IMR-90 (cell line): ENCODE measurements at regions not wholly inside any gene's neighbourhood (a gene's known extent, or its start where the extent isn't known, plus 50 kb on each side); places are given as distances from the start of the nearest gene placed in this dataset.

ENCODE experiments used
- ATAC-seq: fragments of 200-7000 bp; cut with Tn5 transposase; 2 replicates; pipeline ENCODE4 v1.9.1; 2020; ENCODE audit warnings: low read depth, mild to moderate bottlenecking, moderate library complexity
- BruUV-seq: library from RNA; stranded (reverse); fragments of 400-500 nt; replicated peaks from 2 replicates; lab custom pipeline; 2021; lab: Mats Ljungman, UMichigan
- CTCF ChIA-PET: fragments of 300-600 bp; formaldehyde crosslinking; extraction: SDS; loops from one replicate; lab custom pipeline; 2021; ENCODE audit warnings: antibody characterized with exemption; lab: Yijun Ruan, JAX
- POLR2A ChIA-PET: fragments of 300-600 bp; sonication (Branson Sonifier 250); formaldehyde crosslinking; loops from one replicate; lab custom pipeline; 2022; ENCODE audit warnings: antibody characterized with exemption; ENCODE audit not compliant: unreplicated experiment; lab: Charles Lee
- DNase-seq: peaks from one replicate; pipeline ENCODE4 v3.0.0; 2013
- H2AFZ ChIP-seq: replicated peaks from 2 replicates; pipeline ENCODE3; 2013; ENCODE audit warnings: low read length, mild to moderate bottlenecking; ENCODE audit not compliant: poor library complexity
- H2AK5ac ChIP-seq: 2 replicates; pipeline ENCODE4 v1.6.1; 2013; ENCODE audit warnings: low read depth, low read length, inconsistent platforms
- H2AK9ac ChIP-seq: replicated peaks from 2 replicates; pipeline ENCODE3; 2013; ENCODE audit warnings: mild to moderate bottlenecking, low read depth, low read length, moderate library complexity; ENCODE audit not compliant: poor library complexity
- H2BK120ac ChIP-seq: 2 replicates; pipeline ENCODE4 v1.6.1; 2013; ENCODE audit warnings: low read depth, low read length, inconsistent platforms
- H2BK15ac ChIP-seq: 3 replicates; pipeline ENCODE4 v1.6.1; 2013; ENCODE audit warnings: low read depth, low read length, inconsistent platforms
- H2BK20ac ChIP-seq: 2 replicates; pipeline ENCODE4 v1.6.1; 2013; ENCODE audit warnings: low read depth, mild to moderate bottlenecking, inconsistent platforms, low read length, moderate library complexity
- H2BK5ac ChIP-seq: 2 replicates; pipeline ENCODE4 v1.6.1; 2013; ENCODE audit warnings: mild to moderate bottlenecking, low read depth, low read length, inconsistent platforms; ENCODE audit not compliant: poor library complexity, severe bottlenecking
- H3K14ac ChIP-seq: replicated peaks from 2 replicates; pipeline ENCODE4 v1.6.1; 2013; ENCODE audit warnings: low read depth, low read length, inconsistent platforms
- H3K18ac ChIP-seq: 2 replicates; pipeline ENCODE4 v1.6.1; 2013; ENCODE audit warnings: low read depth, low read length, control low read depth
- H3K23ac ChIP-seq: 2 replicates; pipeline ENCODE4 v1.6.1; 2013; ENCODE audit warnings: low read depth, low read length, inconsistent platforms
- H3K27ac ChIP-seq: 2 replicates; pipeline ENCODE4 v1.5.1; 2013; ENCODE audit warnings: mild to moderate bottlenecking, control low read depth, low read length; ENCODE audit not compliant: insufficient read depth
- H3K27me3 ChIP-seq: 2 replicates; pipeline ENCODE4 v1.6.1; 2013; ENCODE audit warnings: low read length; ENCODE audit not compliant: control insufficient read depth, insufficient read depth
- H3K36me3 ChIP-seq: 2 replicates; pipeline ENCODE4 v1.6.1; 2013; ENCODE audit warnings: low read length, mixed read lengths; ENCODE audit not compliant: control insufficient read depth, insufficient read depth
- H3K4ac ChIP-seq: 2 replicates; pipeline ENCODE4 v1.6.1; 2013; ENCODE audit warnings: low read depth, low read length, inconsistent platforms
- H3K4me1 ChIP-seq: 2 replicates; pipeline ENCODE4 v1.6.1; 2013; ENCODE audit warnings: low read length, mixed read lengths; ENCODE audit not compliant: control insufficient read depth, insufficient read depth
- H3K4me2 ChIP-seq: 2 replicates; pipeline ENCODE4 v1.6.1; 2013; ENCODE audit warnings: low read depth, mild to moderate bottlenecking, control low read depth, low read length, moderate library complexity
- H3K4me3 ChIP-seq: 2 replicates; pipeline ENCODE4 v1.5.1; 2013; ENCODE audit warnings: low read depth, mild to moderate bottlenecking, control low read depth, low read length, moderate library complexity; ENCODE audit not compliant: insufficient read depth
- H3K56ac ChIP-seq: 2 replicates; pipeline ENCODE4 v1.6.1; 2013; ENCODE audit warnings: low read length, inconsistent platforms; ENCODE audit not compliant: insufficient read depth; ENCODE audit errors: extremely low read depth
- H3K79me1 ChIP-seq, 2 experiments: 2 replicates each; pipeline ENCODE4 v1.6.1; 2013; ENCODE audit warnings: low read length in 2 of 2, inconsistent platforms in 1 of 2, low read depth in 1 of 2
- H3K9ac ChIP-seq: 2 replicates; pipeline ENCODE4 v1.6.1; 2013; ENCODE audit warnings: low read depth, low read length, control low read depth
- H3K9me1 ChIP-seq: 2 replicates; pipeline ENCODE4 v1.6.1; 2013; ENCODE audit warnings: low read length, inconsistent platforms; ENCODE audit not compliant: insufficient read depth
- H3K9me3 ChIP-seq: 2 replicates; pipeline ENCODE4 v1.6.1; 2013; ENCODE audit warnings: low read length; ENCODE audit not compliant: control insufficient read depth, insufficient read depth
- H4K20me1 ChIP-seq: 2 replicates; pipeline ENCODE4 v1.6.1; 2013; ENCODE audit warnings: low read length, inconsistent platforms; ENCODE audit not compliant: insufficient read depth
- H4K5ac ChIP-seq: 2 replicates; pipeline ENCODE4 v1.6.1; 2013; ENCODE audit warnings: mild to moderate bottlenecking, low read depth, low read length, control low read depth
- H4K8ac ChIP-seq, 2 experiments: 2 replicates each; pipeline ENCODE4 v1.6.1; 2013; ENCODE audit warnings: low read depth in 2 of 2, low read length in 2 of 2, control low read depth in 1 of 2, inconsistent platforms in 1 of 2
- H4K91ac ChIP-seq: 2 replicates; pipeline ENCODE4 v1.6.1; 2013; ENCODE audit warnings: low read depth, low read length, inconsistent platforms; ENCODE audit not compliant: insufficient read depth
- CEBPB ChIP-seq: IDR thresholded peaks from 2 replicates; pipeline ENCODE4 v1.6.1; 2012; ENCODE audit warnings: low read depth, low read length, improper control_type of control experiment
- CHD1 ChIP-seq: IDR thresholded peaks from 2 replicates; pipeline ENCODE4 v1.6.1; 2012; ENCODE audit warnings: low read depth, low read length, improper control_type of control experiment
- ELK1 ChIP-seq: fragments of 150-350 bp; IDR thresholded peaks from 2 replicates; pipeline ENCODE4 v1.6.1; 2016; ENCODE audit warnings: low read depth, mild to moderate bottlenecking, low read length, moderate library complexity, borderline replicate concordance
- FOS ChIP-seq: fragments of 150-350 bp; IDR thresholded peaks from 2 replicates; pipeline ENCODE4 v1.6.1; 2016; ENCODE audit warnings: low read depth, low read length
- MXI1 ChIP-seq: IDR thresholded peaks from 2 replicates; pipeline ENCODE4 v1.6.1; 2012; ENCODE audit warnings: low read depth, mild to moderate bottlenecking, low read length, moderate library complexity, borderline replicate concordance
- RAD21 ChIP-seq: IDR thresholded peaks from 2 replicates; pipeline ENCODE4 v1.6.1; 2012; ENCODE audit warnings: low read length, improper control_type of control experiment
- RCOR1 ChIP-seq: IDR thresholded peaks from 2 replicates; pipeline ENCODE4 v1.6.1; 2012; ENCODE audit warnings: mild to moderate bottlenecking, low read length, improper control_type of control experiment; ENCODE audit not compliant: insufficient replicate concordance
- WGBS, 2 experiments: methylation state at CpG; one replicate each; pipeline versions ENCODE4 v1.1.5 to v1.1.7; 2013; ENCODE audit warnings: missing lambda C conversion rate in 2 of 2; ENCODE audit not compliant: insufficient read length in 1 of 2; ENCODE audit errors: extremely low coverage in 2 of 2; 5-methylcytosine and 5-hydroxymethylcytosine counted together
- dilution Hi-C: fragments of 300-500 bp; cut with HindIII; formaldehyde crosslinking; loops from one replicate; pipeline ENCODE4 v1.14.3; 2018; ENCODE audit warnings: low sequenced_read_pairs; ENCODE audit not compliant: unreplicated experiment
- in situ Hi-C: fragments of 300-500 bp; cut with MboI; formaldehyde crosslinking; loops from 3 replicates; pipeline ENCODE4 v1.14.3; 2019; ENCODE audit warnings: low sequenced_read_pairs, inconsistent platforms, mixed read lengths
- intact Hi-C: fragments of 100-400 bp; cut with micrococcal nuclease; formaldehyde crosslinking; loops from 2 replicates; pipeline ENCODE4 v1.10.0; 2022

DNA sequence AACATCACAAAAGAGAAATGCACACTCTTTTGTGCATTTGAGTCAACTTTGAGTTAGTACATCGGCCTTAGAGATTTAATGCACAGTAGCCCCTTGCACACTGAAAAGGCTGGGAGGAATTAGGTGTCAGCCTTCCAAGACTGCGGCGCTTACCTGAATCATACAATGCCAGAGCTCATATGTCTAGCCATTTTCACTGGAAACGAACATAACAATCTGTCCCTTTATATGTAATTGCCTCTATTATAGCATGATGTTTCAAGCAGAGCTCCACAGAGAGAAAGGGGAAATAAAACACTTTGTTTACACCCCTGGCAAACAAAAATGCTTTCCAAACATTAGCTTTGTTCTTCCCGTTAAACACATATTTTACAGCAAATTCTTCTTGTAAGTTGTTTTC, 315.7 kb upstream of the SLCO3A1 start:
- Histone ChIP-seq H3K23ac (no peak overlapping the region), H3K9ac (no peak overlapping the region), H3K4me3 (no peak overlapping the region), H3K14ac (no peak overlapping the region), H3K36me3 (no peaks in the 10 kb centered on the region), H3K9me1 (0 out of 2 replicates have a peak, but pooled peaks cover 3% of the 10 kb centered on the region), H2AK9ac (no peak overlapping the region), H4K8ac (no peak overlapping the region), H3K4me1 (peaks cover 6% of the 10 kb centered on the region), H3K9me3 (no peaks in the 10 kb centered on the region), H3K79me1 (no peaks in the 10 kb centered on the region), H2BK120ac (no peak overlapping the region), H3K4me2 (no peak overlapping the region), H2BK15ac (no peak overlapping the region), H3K56ac (no peak overlapping the region), H3K27me3 (no peaks in the 10 kb centered on the region), H4K5ac (no peak overlapping the region), H3K4ac (no peak overlapping the region), H3K18ac (no peak overlapping the region), H4K20me1 (no peaks in the 10 kb centered on the region), H2BK20ac (no peak overlapping the region), H4K91ac (no peak overlapping the region), H3K27ac (no peak overlapping the region), H2AK5ac (no peak overlapping the region), H2AFZ (no peak overlapping the region), H2BK5ac (no peak overlapping the region)
- dilution Hi-C loops = no loop called here
- DNase-seq (no peak), ATAC-seq (no peak)
- TF ChIP-seq FOS = no peak
- no peak for TF ChIP-seq CEBPB
- TF ChIP-seq RAD21 = no peak
- TF ChIP-seq ELK1 = no peak
- no peak for TF ChIP-seq MXI1
- TF ChIP-seq RCOR1 = no peak
- no peak for TF ChIP-seq CHD1
- no TSS peak for BruUV-seq
- ChIA-PET POLR2A (no interaction called here), CTCF (no interaction called here)
- intact Hi-C loops = no loop called here
- WGBS, 2 experiments = no CpG with 5 or more reads among the region's 5 CpGs
- in situ Hi-C loops = no loop called here
